GM19240 (cell line): ENCODE measurements at regions not wholly inside any gene's neighbourhood (a gene's known extent, or its start where the extent isn't known, plus 50 kb on each side); places are given as distances from the start of the nearest gene placed in this dataset.

ENCODE experiments used
- DNase-seq: peaks from one replicate; pipeline ENCODE4 v3.0.0; 2011; ENCODE audit warnings: low spot score; ENCODE audit not compliant: insufficient read length

- DNase-seq, result no peak
Measured at GRCh38 chr6:67265996-67266921, 1368.8 kb upstream of the ADGRB3 start.

- no peak for DNase-seq
Measured at GRCh38 chr6:67252663-67253062, 1382.4 kb upstream of the ADGRB3 start.

- no peak for DNase-seq
Measured at GRCh38 chr6:67248077-67248476, 1387.0 kb upstream of the ADGRB3 start.

- DNase-seq, result no peak
Measured at GRCh38 chr6:67244037-67244436, 1391.0 kb upstream of the ADGRB3 start.

GRCh38 chr6:67237277-67237676 is 1397.8 kb upstream of the ADGRB3 start:
- DNase-seq, result no peak

GRCh38 chr6:67231092-67231491 is 1404.0 kb upstream of the ADGRB3 start:
- DNase-seq, result no peak

- no peak for DNase-seq
Measured at GRCh38 chr6:67224989-67225388, 1410.1 kb upstream of the ADGRB3 start.

GRCh38 chr6:67221226-67221625 is 1413.9 kb upstream of the ADGRB3 start:
- DNase-seq, result no peak

- no peak for DNase-seq
Measured at GRCh38 chr6:67219346-67219745, 1415.7 kb upstream of the ADGRB3 start.

- DNase-seq, result no peak
Measured at GRCh38 chr6:67212584-67212983, 1422.5 kb upstream of the ADGRB3 start.

GRCh38 chr6:67210450-67210849 is 1424.6 kb upstream of the ADGRB3 start:
- no peak for DNase-seq

- DNase-seq, result no peak
Measured at GRCh38 chr6:67201563-67201962, 1433.5 kb upstream of the ADGRB3 start.

GRCh38 chr6:67200626-67201403 is 1434.3 kb upstream of the ADGRB3 start:
- DNase-seq, result no peak

GRCh38 chr6:67199425-67199824 is 1435.7 kb upstream of the ADGRB3 start:
- no peak for DNase-seq

- no peak for DNase-seq
Measured at GRCh38 chr6:67190733-67191132, 1444.3 kb upstream of the ADGRB3 start.

GRCh38 chr6:67184405-67184804 is 1450.7 kb upstream of the ADGRB3 start:
- no peak for DNase-seq

- DNase-seq, result no peak
Measured at GRCh38 chr6:67175101-67175500, 1460.0 kb upstream of the ADGRB3 start.

GRCh38 chr6:67165606-67166005 is 1458.6 kb upstream of the EYS start:
- DNase-seq, result no peak

GRCh38 chr6:67160820-67161219 is 1453.8 kb upstream of the EYS start:
- DNase-seq, result no peak

- DNase-seq, result no peak
Measured at GRCh38 chr6:67141005-67141404, 1434.0 kb upstream of the EYS start.

GRCh38 chr6:67133973-67134372 is 1426.9 kb upstream of the EYS start:
- no peak for DNase-seq

GRCh38 chr6:67131827-67132226 is 1424.8 kb upstream of the EYS start:
- DNase-seq, result no peak
